ENCODE measurements at regions not wholly inside any gene's neighbourhood (a gene's known extent, or its start where the extent isn't known, plus 50 kb on each side); places are given as distances from the start of the nearest gene placed in this dataset.
A peak's percentile ranks its signal among the peaks of the same experiment; 100 is the strongest.
"Not testable (repeated sequence)": the region's sequence is repeated elsewhere in the genome, so short reads cannot be mapped to it uniquely, and the experiment has no call there.

- DNase-seq = no peak
Measured at GRCh38 chr11:95641495-95641894, 148.1 kb downstream of the FAM76B start.

GRCh38 chr11:95638501-95638900 lies 151.1 kb downstream of the FAM76B start:
- no peak for DNase-seq

GRCh38 chr11:95625164-95625900 lies 164.2 kb downstream of the FAM76B start:
- DNase-seq = no peak

GRCh38 chr11:95616256-95616804 lies 173.3 kb downstream of the FAM76B start:
- no peak for DNase-seq

GRCh38 chr11:95611827-95612226 lies 177.8 kb downstream of the FAM76B start:
- DNase-seq = no peak

GRCh38 chr11:95610185-95610584 lies 179.4 kb downstream of the FAM76B start:
- not testable (repeated sequence) for DNase-seq

- DNase-seq = no peak
Measured at GRCh38 chr11:95608093-95608492, 181.5 kb downstream of the FAM76B start.

GRCh38 chr11:95606824-95607223 lies 182.8 kb downstream of the FAM76B start:
- DNase-seq = no peak

- no peak for DNase-seq
Measured at GRCh38 chr11:95605271-95605940, 184.2 kb downstream of the FAM76B start.

GRCh38 chr11:95599959-95600586 lies 189.5 kb downstream of the FAM76B start:
- no peak for DNase-seq

- peak; percentile 67 for DNase-seq
Measured at GRCh38 chr11:95595973-95596489, 193.6 kb downstream of the FAM76B start.

GRCh38 chr11:95595541-95595940 lies 194.0 kb downstream of the FAM76B start:
- DNase-seq = no peak

GRCh38 chr11:95593111-95593510 lies 196.5 kb downstream of the FAM76B start:
- DNase-seq = peak; percentile 52

GRCh38 chr11:95592471-95592870 lies 197.1 kb downstream of the FAM76B start:
- DNase-seq = peak; percentile 64

GRCh38 chr11:95589893-95590612 lies 199.5 kb downstream of the FAM76B start:
- no peak for DNase-seq

GRCh38 chr11:95588821-95589220 lies 200.8 kb downstream of the FAM76B start:
- DNase-seq = no peak

GRCh38 chr11:95586661-95587060 lies 202.9 kb downstream of the FAM76B start:
- no peak for DNase-seq

GRCh38 chr11:95586155-95586554 lies 203.4 kb downstream of the FAM76B start:
- DNase-seq = no peak

- DNase-seq = no peak
Measured at GRCh38 chr11:95585752-95586077, 203.9 kb downstream of the FAM76B start.

- peak; percentile 82 for DNase-seq
Measured at GRCh38 chr11:95585069-95585751, 204.4 kb downstream of the FAM76B start.

- no peak for DNase-seq
Measured at GRCh38 chr11:95584589-95584988, 205.0 kb downstream of the FAM76B start.

GRCh38 chr11:95584180-95584579 lies 205.4 kb downstream of the FAM76B start:
- peak; percentile 57 for DNase-seq
